ENCODE measurements at regions not wholly inside any gene's neighbourhood (a gene's known extent, or its start where the extent isn't known, plus 50 kb on each side); places are given as distances from the start of the nearest gene placed in this dataset.

GRCh38 chr7:41431671-41432070 lies 271.2 kb downstream of the INHBA start:
- TF ChIP-seq CTCF (IDR thresholded peaks at IDR 0.05) = no peak
- no peak for TF ChIP-seq POLR2AphosphoS5 (IDR thresholded peaks at IDR 0.05)
- no peak for TF ChIP-seq POLR2A (IDR thresholded peaks at IDR 0.05)

Measured in breast epithelium (tissue), 3 donors.